SK-N-SH (cell line): ENCODE measurements at regions not wholly inside any gene's neighbourhood (a gene's known extent, or its start where the extent isn't known, plus 50 kb on each side); places are given as distances from the start of the nearest gene placed in this dataset.
A peak's percentile ranks its signal among the peaks of the same experiment; 100 is the strongest.

Experiments
- CTCF ChIA-PET: fragments of 300-600, 350-600 bp; formaldehyde crosslinking; extraction: SDS; loops from one replicate; lab custom pipeline; 2021; lab: Yijun Ruan, JAX
- POLR2A ChIA-PET: fragments of 350-600 bp; sonication (Branson Sonifier 250); formaldehyde crosslinking; extraction: SDS; loops from one replicate; lab custom pipeline; 2020; ENCODE audit warnings: antibody characterized with exemption, inconsistent platforms; lab: Yijun Ruan, JAX
- DNase-seq: peaks from one replicate; pipeline ENCODE4 v3.0.0; 2012
- H2AFZ ChIP-seq: fragments of 200-600 bp; sonication (generic); 2 replicates; pipeline ENCODE4 v1.8.1; 2016; ENCODE audit warnings: antibody characterized with exemption, mild to moderate bottlenecking, low read depth
- H3F3A ChIP-seq: fragments of 200-600 bp; sonication (generic); replicated peaks from 2 replicates; pipeline ENCODE3; 2016; ENCODE audit warnings: antibody characterized with exemption, mild to moderate bottlenecking; ENCODE audit not compliant: insufficient read depth
- H3K27ac ChIP-seq, 2 experiments: fragments of 200-500 bp in 1 of 2; fragments of 200-600 bp in 1 of 2; sonication (Bioruptor generic) in 1 of 2; sonication (generic), shearing (Covaris generic) in 1 of 2; 2 replicates each; pipeline versions ENCODE4 v1.5.1 to v1.6.1; 2014 to 2016; ENCODE audit warnings: low read depth in 2 of 2, inconsistent platforms in 1 of 2, low read length in 1 of 2, mild to moderate bottlenecking in 1 of 2, mixed read lengths in 1 of 2
- H3K27me3 ChIP-seq: fragments of 200-600 bp; sonication (generic), shearing (Covaris generic); 2 replicates; pipeline ENCODE4 v1.6.1; 2016; ENCODE audit warnings: mixed run types; ENCODE audit not compliant: insufficient read depth
- H3K36me3 ChIP-seq, 2 experiments: fragments of 200-500 bp in 1 of 2; fragments of 200-600 bp in 1 of 2; sonication (Bioruptor generic) in 1 of 2; sonication (generic) in 1 of 2; replicated peaks in 1 of 2; 2 replicates each; pipeline versions ENCODE3 to v1.5.1; 2014 to 2016; ENCODE audit warnings: low read length in 1 of 2, mild to moderate bottlenecking in 1 of 2; ENCODE audit not compliant: insufficient read depth in 2 of 2, control insufficient read depth in 1 of 2
- H3K4me1 ChIP-seq, 2 experiments: fragments of 200-500 bp in 1 of 2; fragments of 200-600 bp in 1 of 2; sonication (Bioruptor generic) in 1 of 2; sonication (generic), shearing (Covaris generic) in 1 of 2; 2 replicates each; pipeline versions ENCODE4 v1.5.1 to v1.6.1; 2014 to 2016; ENCODE audit warnings: low read depth in 1 of 2, low read length in 1 of 2, mixed run types in 1 of 2; ENCODE audit not compliant: insufficient read depth in 2 of 2, control insufficient read depth in 1 of 2
- H3K4me2 ChIP-seq: fragments of 200-600 bp; sonication (generic), shearing (Covaris generic); 2 replicates; pipeline ENCODE4 v1.6.1; 2017; ENCODE audit warnings: mixed run types
- H3K4me3 ChIP-seq, 2 experiments: fragments of 200-500 bp in 1 of 2; fragments of 200-600 bp in 1 of 2; sonication (Bioruptor generic) in 1 of 2; sonication (generic), shearing (Covaris generic) in 1 of 2; 2 replicates each; pipeline versions ENCODE4 v1.5.1 to v1.8.1; 2014 to 2016; ENCODE audit warnings: low read depth in 2 of 2, inconsistent platforms in 1 of 2, low read length in 1 of 2, mild to moderate bottlenecking in 1 of 2, mixed read lengths in 1 of 2, moderate library complexity in 1 of 2
- H3K79me2 ChIP-seq: fragments of 200-600 bp; sonication (generic); 2 replicates; pipeline ENCODE4 v1.8.1; 2017; ENCODE audit warnings: mild to moderate bottlenecking; ENCODE audit not compliant: insufficient read depth
- H3K9ac ChIP-seq: fragments of 200-600 bp; sonication (generic); 2 replicates; pipeline ENCODE4 v1.6.1; 2017; ENCODE audit warnings: mixed run types
- H3K9me2 ChIP-seq: fragments of 200-600 bp; sonication (generic); 2 replicates; pipeline ENCODE4 v1.6.1; 2017; ENCODE audit warnings: mixed run types
- H3K9me3 ChIP-seq: fragments of 200-600 bp; sonication (generic); 2 replicates; pipeline ENCODE4 v1.6.1; 2017; ENCODE audit warnings: mixed run types, mild to moderate bottlenecking, moderate library complexity
- H4K20me1 ChIP-seq: fragments of 200-600 bp; sonication (generic); 2 replicates; pipeline ENCODE4 v1.6.1; 2017; ENCODE audit warnings: mild to moderate bottlenecking, mixed run types; ENCODE audit not compliant: insufficient read depth
- CHD2 ChIP-seq: fragments of 150-350 bp; IDR thresholded peaks from 2 replicates; pipeline ENCODE4 v1.6.1; 2018; ENCODE audit warnings: low read length; ENCODE audit not compliant: partially characterized antibody
- ELF1 ChIP-seq: IDR thresholded peaks from 2 replicates; pipeline ENCODE4 v1.4.0; 2012
- EP300 ChIP-seq, 2 experiments: IDR thresholded peaks; 2 replicates each; pipeline versions ENCODE4 v1.4.0 to v1.6.1; 2012; ENCODE audit warnings: borderline replicate concordance in 1 of 2, low read depth in 1 of 2, low read length in 1 of 2
- GABPA ChIP-seq: IDR thresholded peaks from 2 replicates; pipeline ENCODE4 v1.4.0; 2012; ENCODE audit warnings: low read depth, mild to moderate bottlenecking
- GATA2 ChIP-seq: sonication (generic); formaldehyde crosslinking; IDR thresholded peaks from 2 replicates; pipeline ENCODE4 v1.5.0; 2020; ENCODE audit warnings: mild to moderate bottlenecking, missing genetic modification reagents
- JUND ChIP-seq: IDR thresholded peaks from 2 replicates; pipeline ENCODE4 v1.4.0; 2012
- NRF1 ChIP-seq: IDR thresholded peaks from 2 replicates; pipeline ENCODE4 v1.6.1; 2012; ENCODE audit warnings: low read depth, mild to moderate bottlenecking, low read length
- PBX3 ChIP-seq: IDR thresholded peaks from 2 replicates; pipeline ENCODE4; 2012
- RFX5 ChIP-seq: IDR thresholded peaks from 2 replicates; pipeline ENCODE4 v1.6.1; 2012; ENCODE audit warnings: mild to moderate bottlenecking, improper control_type of control experiment, low read length
- RXRA ChIP-seq: IDR thresholded peaks from 2 replicates; pipeline ENCODE4 v1.4.0; 2012; ENCODE audit warnings: low read depth, mild to moderate bottlenecking, borderline replicate concordance
- SIN3A ChIP-seq: IDR thresholded peaks from 2 replicates; pipeline ENCODE4 v1.6.1; 2012; ENCODE audit warnings: low read depth, mild to moderate bottlenecking, low read length, moderate library complexity, borderline replicate concordance
- TEAD4 ChIP-seq: IDR thresholded peaks from 2 replicates; pipeline ENCODE4 v1.4.0; 2012; ENCODE audit warnings: mild to moderate bottlenecking, borderline replicate concordance; ENCODE audit not compliant: insufficient read depth
- YY1 ChIP-seq: IDR thresholded peaks from 2 replicates; pipeline ENCODE4 v1.4.0; 2012; ENCODE audit warnings: low read depth, mild to moderate bottlenecking
- WGBS: methylation state at CpG from one replicate; pipeline ENCODE4 v1.1.6; 2017; ENCODE audit warnings: low lambda C conversion rate; 5-methylcytosine and 5-hydroxymethylcytosine counted together
- TF ChIP-seq, protein P1 (sequence below): IDR thresholded peaks from 2 replicates; pipeline ENCODE4 v1.4.0; 2012; ENCODE audit warnings: low read depth, borderline replicate concordance
- TF ChIP-seq, protein P2 (sequence below): IDR thresholded peaks from 2 replicates; pipeline ENCODE4 v1.4.0; 2012; ENCODE audit warnings: low read depth, borderline replicate concordance
- TF ChIP-seq, protein P3 (sequence below): fragments of 150-350 bp; IDR thresholded peaks from 2 replicates; pipeline ENCODE4 v1.6.1; 2016; ENCODE audit warnings: mild to moderate bottlenecking, low read depth, low read length
- TF ChIP-seq, protein P4 (sequence below): fragments of 150-350 bp; IDR thresholded peaks from 2 replicates; pipeline ENCODE4 v1.6.1; 2017; ENCODE audit warnings: antibody characterized with exemption, low read length, low read depth, borderline replicate concordance
- TF ChIP-seq, protein P5 (sequence below): fragments of 200-600 bp; sonication (generic); IDR thresholded peaks from 2 replicates; pipeline ENCODE4 v1.6.1; 2017; ENCODE audit warnings: antibody characterized with exemption, mild to moderate bottlenecking, moderate library complexity

DNA sequence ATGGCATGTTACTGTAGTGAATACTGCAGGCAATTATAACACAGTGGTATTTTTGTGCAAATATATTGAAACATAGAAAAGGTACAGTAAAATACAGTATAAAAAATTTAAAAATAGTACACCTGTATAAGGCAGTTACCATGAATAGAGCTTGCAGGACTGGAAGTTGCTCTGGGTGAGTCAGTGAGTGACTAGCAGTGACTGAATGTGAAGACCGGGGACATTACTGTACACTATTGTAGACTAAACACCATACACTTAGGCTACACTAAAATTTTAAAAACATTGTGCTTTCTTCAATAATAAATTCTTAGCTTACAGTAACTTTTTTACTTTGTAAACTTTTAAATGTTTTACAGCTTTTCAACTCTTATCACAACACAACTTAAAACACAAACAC lies 181.7 kb downstream of the GALC start (continued):
- TF ChIP-seq, protein P1, sequence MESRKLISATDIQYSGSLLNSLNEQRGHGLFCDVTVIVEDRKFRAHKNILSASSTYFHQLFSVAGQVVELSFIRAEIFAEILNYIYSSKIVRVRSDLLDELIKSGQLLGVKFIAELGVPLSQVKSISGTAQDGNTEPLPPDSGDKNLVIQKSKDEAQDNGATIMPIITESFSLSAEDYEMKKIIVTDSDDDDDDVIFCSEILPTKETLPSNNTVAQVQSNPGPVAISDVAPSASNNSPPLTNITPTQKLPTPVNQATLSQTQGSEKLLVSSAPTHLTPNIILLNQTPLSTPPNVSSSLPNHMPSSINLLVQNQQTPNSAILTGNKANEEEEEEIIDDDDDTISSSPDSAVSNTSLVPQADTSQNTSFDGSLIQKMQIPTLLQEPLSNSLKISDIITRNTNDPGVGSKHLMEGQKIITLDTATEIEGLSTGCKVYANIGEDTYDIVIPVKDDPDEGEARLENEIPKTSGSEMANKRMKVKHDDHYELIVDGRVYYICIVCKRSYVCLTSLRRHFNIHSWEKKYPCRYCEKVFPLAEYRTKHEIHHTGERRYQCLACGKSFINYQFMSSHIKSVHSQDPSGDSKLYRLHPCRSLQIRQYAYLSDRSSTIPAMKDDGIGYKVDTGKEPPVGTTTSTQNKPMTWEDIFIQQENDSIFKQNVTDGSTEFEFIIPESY = no peak
- TF ChIP-seq CHD2 = no peak

DNA sequence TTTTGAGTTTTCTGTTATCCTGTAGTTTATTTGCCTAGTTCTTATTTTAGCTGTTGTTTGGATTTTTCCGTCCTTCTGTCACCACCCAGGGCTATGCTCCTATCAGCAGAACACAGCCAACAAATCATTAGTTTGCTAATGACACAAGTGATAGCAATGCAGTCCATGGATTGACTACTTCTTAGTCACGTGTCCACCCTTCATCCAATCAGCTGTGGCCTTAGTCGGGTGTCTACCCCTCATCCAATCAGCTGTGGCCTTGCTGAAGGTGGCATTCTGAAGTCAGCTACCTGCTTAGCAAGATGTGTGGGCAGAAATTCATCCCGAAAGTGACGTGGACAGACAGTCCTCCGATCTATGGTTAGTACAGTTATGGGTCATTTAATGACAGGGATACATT lies 182.3 kb downstream of the GALC start:
- DNase-seq = peak; percentile 4
- H4K20me1 ChIP-seq = no peaks in the 10 kb centered on the region
- H3K27me3 ChIP-seq = no peaks in the 10 kb centered on the region
- H3K9me2 ChIP-seq = no peaks in the 10 kb centered on the region
- ChIA-PET POLR2A (no interaction called here), CTCF (interaction anchor here (1.6 kb wide), 1 partner anchor 87 kb away, joined by 3 read pairs; no protein-coding TSS in a partner anchor)
- H3K4me2 ChIP-seq = no peak overlapping the region
- H3F3A ChIP-seq = no peaks in the 10 kb centered on the region
- H3K36me3 ChIP-seq = no peaks in the 10 kb centered on the region
- H3K4me3 ChIP-seq = no peak overlapping the region
- H3K27ac ChIP-seq = no peak overlapping the region
- no peak overlapping the region for H3K9ac ChIP-seq
- H3K79me2 ChIP-seq = no peaks in the 10 kb centered on the region
- H3K4me1 ChIP-seq = no peaks in the 10 kb centered on the region
- H2AFZ ChIP-seq = no peak overlapping the region
- 5% methylated on average over 6 of the region's 6 CpGs for WGBS
- no peaks in the 10 kb centered on the region for H3K9me3 ChIP-seq
- TF ChIP-seq, protein P2, sequence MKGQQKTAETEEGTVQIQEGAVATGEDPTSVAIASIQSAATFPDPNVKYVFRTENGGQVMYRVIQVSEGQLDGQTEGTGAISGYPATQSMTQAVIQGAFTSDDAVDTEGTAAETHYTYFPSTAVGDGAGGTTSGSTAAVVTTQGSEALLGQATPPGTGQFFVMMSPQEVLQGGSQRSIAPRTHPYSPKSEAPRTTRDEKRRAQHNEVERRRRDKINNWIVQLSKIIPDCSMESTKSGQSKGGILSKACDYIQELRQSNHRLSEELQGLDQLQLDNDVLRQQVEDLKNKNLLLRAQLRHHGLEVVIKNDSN = peak; percentile 26; the same call in 1 of the 2 replicates
- no peak for TF ChIP-seq TEAD4

- CTCF ChIA-PET = no interaction called here
- 7% methylated on average over 5 of the region's 5 CpGs for WGBS
- Histone ChIP-seq H3K27ac (no peak overlapping the region), H4K20me1 (no peaks in the 10 kb centered on the region), H3K36me3 (no peaks in the 10 kb centered on the region), H3K9me3 (no peaks in the 10 kb centered on the region), H3K4me3 (no peak overlapping the region), H3F3A (no peaks in the 10 kb centered on the region), H3K79me2 (no peaks in the 10 kb centered on the region), H3K27me3 (no peaks in the 10 kb centered on the region), H3K4me1 (no peaks in the 10 kb centered on the region), H3K9me2 (no peaks in the 10 kb centered on the region), H3K4me2 (no peak overlapping the region), H2AFZ (no peak overlapping the region), H3K9ac (no peak overlapping the region)
- no peak for DNase-seq
- POLR2A ChIA-PET = no interaction called here
- TF ChIP-seq GATA2 (CRISPR knock-in tag) (no peak), YY1 (no peak), JUND (no peak), NRF1 (no peak), SIN3A (no peak), ELF1 (no peak), EP300 (IDR thresholded peaks at IDR 0.05; ENCODE audit: borderline replicate concordance in 1 of 2, low read depth in 1 of 2, low read length in 1 of 2) (no peak), GABPA (no peak), PBX3 (no peak), RFX5 (no peak), RXRA (no peak)
- TF ChIP-seq, protein P3, sequence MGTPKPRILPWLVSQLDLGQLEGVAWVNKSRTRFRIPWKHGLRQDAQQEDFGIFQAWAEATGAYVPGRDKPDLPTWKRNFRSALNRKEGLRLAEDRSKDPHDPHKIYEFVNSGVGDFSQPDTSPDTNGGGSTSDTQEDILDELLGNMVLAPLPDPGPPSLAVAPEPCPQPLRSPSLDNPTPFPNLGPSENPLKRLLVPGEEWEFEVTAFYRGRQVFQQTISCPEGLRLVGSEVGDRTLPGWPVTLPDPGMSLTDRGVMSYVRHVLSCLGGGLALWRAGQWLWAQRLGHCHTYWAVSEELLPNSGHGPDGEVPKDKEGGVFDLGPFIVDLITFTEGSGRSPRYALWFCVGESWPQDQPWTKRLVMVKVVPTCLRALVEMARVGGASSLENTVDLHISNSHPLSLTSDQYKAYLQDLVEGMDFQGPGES = no peak
- TF ChIP-seq, protein P2 = no peak
- TF ChIP-seq, protein P4, sequence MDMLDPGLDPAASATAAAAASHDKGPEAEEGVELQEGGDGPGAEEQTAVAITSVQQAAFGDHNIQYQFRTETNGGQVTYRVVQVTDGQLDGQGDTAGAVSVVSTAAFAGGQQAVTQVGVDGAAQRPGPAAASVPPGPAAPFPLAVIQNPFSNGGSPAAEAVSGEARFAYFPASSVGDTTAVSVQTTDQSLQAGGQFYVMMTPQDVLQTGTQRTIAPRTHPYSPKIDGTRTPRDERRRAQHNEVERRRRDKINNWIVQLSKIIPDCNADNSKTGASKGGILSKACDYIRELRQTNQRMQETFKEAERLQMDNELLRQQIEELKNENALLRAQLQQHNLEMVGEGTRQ = no peak
- TF ChIP-seq, protein P5, sequence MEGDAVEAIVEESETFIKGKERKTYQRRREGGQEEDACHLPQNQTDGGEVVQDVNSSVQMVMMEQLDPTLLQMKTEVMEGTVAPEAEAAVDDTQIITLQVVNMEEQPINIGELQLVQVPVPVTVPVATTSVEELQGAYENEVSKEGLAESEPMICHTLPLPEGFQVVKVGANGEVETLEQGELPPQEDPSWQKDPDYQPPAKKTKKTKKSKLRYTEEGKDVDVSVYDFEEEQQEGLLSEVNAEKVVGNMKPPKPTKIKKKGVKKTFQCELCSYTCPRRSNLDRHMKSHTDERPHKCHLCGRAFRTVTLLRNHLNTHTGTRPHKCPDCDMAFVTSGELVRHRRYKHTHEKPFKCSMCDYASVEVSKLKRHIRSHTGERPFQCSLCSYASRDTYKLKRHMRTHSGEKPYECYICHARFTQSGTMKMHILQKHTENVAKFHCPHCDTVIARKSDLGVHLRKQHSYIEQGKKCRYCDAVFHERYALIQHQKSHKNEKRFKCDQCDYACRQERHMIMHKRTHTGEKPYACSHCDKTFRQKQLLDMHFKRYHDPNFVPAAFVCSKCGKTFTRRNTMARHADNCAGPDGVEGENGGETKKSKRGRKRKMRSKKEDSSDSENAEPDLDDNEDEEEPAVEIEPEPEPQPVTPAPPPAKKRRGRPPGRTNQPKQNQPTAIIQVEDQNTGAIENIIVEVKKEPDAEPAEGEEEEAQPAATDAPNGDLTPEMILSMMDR = no peak
Observed at GRCh38 chr14:87809261-87809660, 183.7 kb downstream of the GALC start.
